ENCODE measurements at regions not wholly inside any gene's neighbourhood (a gene's known extent, or its start where the extent isn't known, plus 50 kb on each side); places are given as distances from the start of the nearest gene placed in this dataset.

- no peak for TF ChIP-seq TSHZ2 (CRISPR knock-in tag; IDR thresholded peaks at IDR 0.05)
- no peak for TF ChIP-seq RARB (CRISPR knock-in tag; IDR thresholded peaks at IDR 0.05)
- no peak for TF ChIP-seq SNAI2 (CRISPR knock-in tag; IDR thresholded peaks at IDR 0.05)
- TF ChIP-seq ZFP30 (CRISPR knock-in tag; IDR thresholded peaks at IDR 0.05) = no peak
- no peak for TF ChIP-seq ARNTL (CRISPR knock-in tag; IDR thresholded peaks at IDR 0.05; ENCODE audit: borderline replicate concordance, low read depth)
- no peak for TF ChIP-seq PATZ1 (CRISPR knock-in tag; IDR thresholded peaks at IDR 0.05; ENCODE audit: borderline replicate concordance)
- TF ChIP-seq ZFP3 (CRISPR knock-in tag; IDR thresholded peaks at IDR 0.05) = no peak
- TF ChIP-seq ZNF565 (CRISPR knock-in tag; conservative IDR thresholded peaks at IDR 0.05; ENCODE audit: low read depth) = no peak
These were observed 328.4 kb downstream of the PLA2G4A start for GRCh38 chr1:187157115-187157514.

Measured in SK-N-SH treated with all-trans-retinoic acid at 6 μM for 48 hours (cell line).